B cell (primary cell): ENCODE measurements at regions not wholly inside any gene's neighbourhood (a gene's known extent, or its start where the extent isn't known, plus 50 kb on each side); places are given as distances from the start of the nearest gene placed in this dataset.

Experiments
- ATAC-seq: fragments of 200-7000 bp; cut with Tn5 transposase; one replicate; pipeline ENCODE4 v1.10.0; 2021; ENCODE audit warnings: low read depth, mild to moderate bottlenecking, moderate number of reproducible peaks, moderate library complexity
- CTCF ChIA-PET: fragments of 350-600 bp; sonication (Branson Sonifier 250); formaldehyde crosslinking; loops from one replicate; lab custom pipeline; 2021; ENCODE audit warnings: antibody characterized with exemption, inconsistent platforms; lab: Charles Lee
- POLR2A ChIA-PET: fragments of 350-600 bp; sonication (Branson Sonifier 250); formaldehyde crosslinking; loops from one replicate; lab custom pipeline; 2021; ENCODE audit warnings: antibody characterized with exemption; lab: Charles Lee
- DNase-seq: peaks from one replicate; pipeline ENCODE4 v3.0.0; 2013
- H2AFZ ChIP-seq: 2 replicates; pipeline ENCODE4 v1.6.1; 2012; ENCODE audit warnings: mild to moderate bottlenecking, low read depth, low read length; ENCODE audit not compliant: insufficient read depth, poor library complexity, severe bottlenecking
- H3K27ac ChIP-seq, 2 donors: 1 replicate in 1 of 2; 2 replicates in 1 of 2; pipeline ENCODE4 v1.5.1; 2012 to 2013; ENCODE audit warnings: low read length in 2 of 2, mild to moderate bottlenecking in 2 of 2, moderate library complexity in 1 of 2
- H3K27me3 ChIP-seq, 4 experiments: fragments of 200-600 bp in 1 of 4; sonication (generic) in 1 of 4; replicated peaks in 1 of 4; 1 replicate in 2 of 4; 2 replicates in 2 of 4; pipeline versions ENCODE4 v1.6.1 to v1.7.0; 2013 to 2016; ENCODE audit warnings: low read length in 3 of 4, mild to moderate bottlenecking in 2 of 4, mixed read lengths in 1 of 4, moderate library complexity in 1 of 4; ENCODE audit not compliant: insufficient read depth in 4 of 4, control insufficient read depth in 3 of 4; ENCODE audit errors: control extremely low read depth in 1 of 4
- H3K36me3 ChIP-seq, 2 experiments: replicated peaks in 1 of 2; 1 replicate in 1 of 2; 2 replicates in 1 of 2; pipeline versions ENCODE4 v1.6.1 to v1.7.1; 2013; ENCODE audit warnings: low read length in 1 of 2; ENCODE audit not compliant: insufficient read depth in 2 of 2, control insufficient read depth in 1 of 2; ENCODE audit errors: control extremely low read depth in 1 of 2, extremely low read depth in 1 of 2
- H3K4me1 ChIP-seq, 2 donors: fragments of 200-600 bp in 1 of 2; sonication (generic) in 1 of 2; 1 replicate in 1 of 2; 2 replicates in 1 of 2; pipeline versions ENCODE4 v1.5.1 to v1.6.1; 2013 to 2017; ENCODE audit warnings: low read length in 2 of 2; ENCODE audit not compliant: control insufficient read depth in 2 of 2, insufficient read depth in 2 of 2
- H3K4me2 ChIP-seq: replicated peaks from 2 replicates; pipeline ENCODE3; 2012; ENCODE audit warnings: mild to moderate bottlenecking, low read depth, low read length; ENCODE audit not compliant: poor library complexity, severe bottlenecking
- H3K4me3 ChIP-seq, 5 experiments: fragments of 200-600 bp in 1 of 5; sonication (generic) in 1 of 5; 1 replicate in 3 of 5; 2 replicates in 2 of 5; pipeline versions ENCODE4 v1.5.1 to v1.7.0; 2011 to 2016; ENCODE audit warnings: low read length in 4 of 5, mild to moderate bottlenecking in 4 of 5, low read depth in 2 of 5, control low read depth in 1 of 5, moderate library complexity in 1 of 5; ENCODE audit not compliant: insufficient read depth in 1 of 5; ENCODE audit errors: control extremely low read depth in 1 of 5, extremely low read depth in 1 of 5
- H3K79me2 ChIP-seq: fragments of 200-600 bp; sonication (generic); one replicate; pipeline ENCODE4 v1.6.0; 2016; ENCODE audit warnings: low read length; ENCODE audit not compliant: control insufficient read depth, insufficient read depth
- H3K9ac ChIP-seq: fragments of 200-600 bp; sonication (generic); 2 replicates; pipeline ENCODE4 v1.6.1; 2017; ENCODE audit warnings: mild to moderate bottlenecking, low read length, moderate library complexity
- H3K9me3 ChIP-seq, 3 donors: one replicate each; pipeline versions ENCODE4 v1.6.1 to v1.7.1; 2013; ENCODE audit warnings: low read length in 2 of 3; ENCODE audit not compliant: control insufficient read depth in 2 of 3, insufficient read depth in 1 of 3; ENCODE audit errors: control extremely low read depth in 1 of 3
- H4K20me1 ChIP-seq: 2 replicates; pipeline ENCODE4 v1.6.0; 2012; ENCODE audit warnings: mild to moderate bottlenecking, low read length; ENCODE audit not compliant: insufficient read depth, control insufficient read depth, poor library complexity, severe bottlenecking
- H3K27ac Mint-ChIP-seq: one replicate; pipeline ENCODE4 v1.8.0; 2021; ENCODE audit warnings: mixed read lengths
- H3K27me3 Mint-ChIP-seq: one replicate; pipeline ENCODE4 v1.8.0; 2021; ENCODE audit warnings: mixed read lengths
- H3K4me1 Mint-ChIP-seq: one replicate; pipeline ENCODE4 v1.8.0; 2021; ENCODE audit warnings: mixed read lengths
- H3K4me3 Mint-ChIP-seq: one replicate; pipeline ENCODE4 v1.8.0; 2021; ENCODE audit warnings: mixed read lengths
- H3K9me3 Mint-ChIP-seq: one replicate; pipeline ENCODE4 v1.8.0; 2022; ENCODE audit warnings: mixed read lengths; ENCODE audit not compliant: insufficient read depth
- EZH2 ChIP-seq: IDR thresholded peaks from 2 replicates; pipeline ENCODE4 v1.6.1; 2012; ENCODE audit warnings: borderline replicate concordance, low read depth, mild to moderate bottlenecking, moderate library complexity, low read length; ENCODE audit not compliant: insufficient read depth, poor library complexity, severe bottlenecking
- WGBS: methylation state at CpG from one replicate; pipeline ENCODE4 v1.1.5; 2013; ENCODE audit warnings: missing lambda C conversion rate; ENCODE audit not compliant: insufficient coverage; 5-methylcytosine and 5-hydroxymethylcytosine counted together
- intact Hi-C: fragments of 100-400 bp; cut with micrococcal nuclease; formaldehyde crosslinking; loops from one replicate; pipeline ENCODE4 v1.10.0; 2022
- TF ChIP-seq, protein P1 (sequence below): fragments of 200-600 bp; IDR thresholded peaks from one replicate; pipeline ENCODE4 v1.8.0; 2022; ENCODE audit warnings: antibody characterized with exemption, mild to moderate bottlenecking

DNA sequence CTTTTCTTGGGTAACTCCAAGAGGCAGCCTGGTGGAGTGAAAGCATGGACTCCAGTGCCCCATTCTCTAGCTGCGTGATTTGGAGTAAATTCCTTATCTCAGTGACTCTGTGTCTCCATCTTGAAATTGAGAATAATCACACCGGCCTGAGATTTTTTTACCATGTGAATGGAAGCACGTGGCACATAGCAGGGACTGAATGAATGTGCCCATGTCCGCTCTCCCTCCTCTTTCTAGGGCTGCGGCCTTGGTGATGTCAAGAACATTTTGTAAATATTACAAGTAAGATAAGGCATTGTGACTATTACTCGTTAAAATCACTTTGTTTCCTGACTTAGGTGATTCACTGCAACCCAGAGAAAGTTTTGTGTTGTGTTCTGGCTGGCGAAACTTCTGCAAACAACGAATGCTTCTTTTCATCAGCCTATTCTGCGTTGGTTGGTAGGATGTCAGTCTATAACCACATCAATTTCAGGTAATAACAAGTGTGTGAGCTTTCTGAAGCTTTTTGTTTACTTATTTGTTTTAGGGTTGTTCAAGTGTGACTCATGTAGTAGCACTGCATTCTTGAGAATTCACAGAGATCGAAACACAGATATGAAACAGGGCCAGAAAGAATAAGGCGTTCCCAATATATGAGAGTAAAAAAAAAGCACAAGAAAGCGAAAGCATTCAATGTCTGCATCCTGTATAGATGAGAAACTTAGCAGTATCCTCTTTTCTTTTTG is 135.7 kb upstream of the SLC45A1 start:
- CTCF ChIA-PET = no interaction called here
- Histone ChIP-seq H3K9ac (no peak overlapping the region), H3K4me1 (no peaks in the 10 kb centered on the region), H3K9me3 (peaks cover 1 to 9% (median 6%) of the 10 kb centered on the region in 3 donors), H3K27ac (no peak overlapping the region), H3K79me2 (no peaks in the 10 kb centered on the region), H4K20me1 (no peaks in the 10 kb centered on the region), H3K4me2 (no peak overlapping the region), H3K4me3 (no peak overlapping the region), H3K27me3 (no peaks in the 10 kb centered on the region), H2AFZ (no peak overlapping the region), H3K36me3 (no peaks in the 10 kb centered on the region)
- WGBS = 89% methylated on average over 4 of the region's 12 CpGs
- Mint-ChIP-seq H3K4me3 (no peak overlapping the region), H3K27me3 (peaks cover 7% of the 10 kb centered on the region), H3K9me3 (peaks cover 14% of the 10 kb centered on the region), H3K27ac (no peak overlapping the region), H3K4me1 (no peaks in the 10 kb centered on the region)
- intact Hi-C loops = no loop called here
- POLR2A ChIA-PET = no interaction called here
- TF ChIP-seq, protein P1, sequence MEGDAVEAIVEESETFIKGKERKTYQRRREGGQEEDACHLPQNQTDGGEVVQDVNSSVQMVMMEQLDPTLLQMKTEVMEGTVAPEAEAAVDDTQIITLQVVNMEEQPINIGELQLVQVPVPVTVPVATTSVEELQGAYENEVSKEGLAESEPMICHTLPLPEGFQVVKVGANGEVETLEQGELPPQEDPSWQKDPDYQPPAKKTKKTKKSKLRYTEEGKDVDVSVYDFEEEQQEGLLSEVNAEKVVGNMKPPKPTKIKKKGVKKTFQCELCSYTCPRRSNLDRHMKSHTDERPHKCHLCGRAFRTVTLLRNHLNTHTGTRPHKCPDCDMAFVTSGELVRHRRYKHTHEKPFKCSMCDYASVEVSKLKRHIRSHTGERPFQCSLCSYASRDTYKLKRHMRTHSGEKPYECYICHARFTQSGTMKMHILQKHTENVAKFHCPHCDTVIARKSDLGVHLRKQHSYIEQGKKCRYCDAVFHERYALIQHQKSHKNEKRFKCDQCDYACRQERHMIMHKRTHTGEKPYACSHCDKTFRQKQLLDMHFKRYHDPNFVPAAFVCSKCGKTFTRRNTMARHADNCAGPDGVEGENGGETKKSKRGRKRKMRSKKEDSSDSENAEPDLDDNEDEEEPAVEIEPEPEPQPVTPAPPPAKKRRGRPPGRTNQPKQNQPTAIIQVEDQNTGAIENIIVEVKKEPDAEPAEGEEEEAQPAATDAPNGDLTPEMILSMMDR = no peak
- no peak for TF ChIP-seq EZH2
- no peak for ATAC-seq
- no peak for DNase-seq

DNA sequence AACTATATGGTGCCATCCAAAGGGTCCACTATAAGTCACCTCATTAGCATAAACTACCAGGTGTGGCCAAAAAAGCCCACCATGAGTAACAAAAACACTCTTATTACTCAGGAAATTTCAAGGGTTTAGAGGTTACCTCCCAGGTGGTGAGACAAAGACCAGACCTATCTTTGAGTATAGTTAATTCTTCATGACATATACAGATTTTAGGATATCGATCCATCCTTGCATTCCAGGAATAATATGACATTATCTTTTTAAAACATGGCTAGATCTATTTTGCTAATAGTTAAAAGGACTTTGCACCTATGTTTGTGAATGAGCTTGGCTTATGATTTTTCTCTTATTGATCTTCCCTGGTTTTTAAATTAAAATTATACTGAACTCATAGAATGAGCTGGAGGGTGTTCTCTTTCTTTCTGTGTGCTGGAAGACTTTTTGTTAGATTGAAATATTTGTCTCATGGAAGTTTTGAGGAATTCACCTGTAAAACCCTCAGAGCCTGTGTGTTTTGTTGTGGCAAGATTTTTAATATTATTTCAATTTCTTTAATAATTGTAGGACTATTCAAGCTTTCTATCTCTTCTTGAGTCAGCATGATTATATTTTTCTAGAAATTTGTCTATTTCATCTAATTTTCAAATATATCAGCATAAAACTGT is 138.7 kb upstream of the SLC45A1 start:
- ATAC-seq (no peak), DNase-seq (no peak)
- no peaks in the 10 kb centered on the region for H3K79me2 ChIP-seq
- H3K4me3 ChIP-seq = no peak overlapping the region
- H3K36me3 ChIP-seq = no peaks in the 10 kb centered on the region
- POLR2A ChIA-PET = no interaction called here
- H3K4me1 Mint-ChIP-seq = no peaks in the 10 kb centered on the region
- peaks cover 14% of the 10 kb centered on the region for H3K9me3 Mint-ChIP-seq
- no peaks in the 10 kb centered on the region for H3K4me1 ChIP-seq
- WGBS = no CpG with 5 or more reads among the region's 1 CpG
- intact Hi-C loops = no loop called here
- TF ChIP-seq, protein P1 = no peak
- TF ChIP-seq EZH2 = no peak
- peaks cover 1 to 9% (median 6%) of the 10 kb centered on the region in 3 donors for H3K9me3 ChIP-seq
- no peak overlapping the region for H3K4me3 Mint-ChIP-seq
- CTCF ChIA-PET = no interaction called here
- H3K27me3 ChIP-seq = peaks cover 0 to 2% (median 0%) of the 10 kb centered on the region in 4 experiments
- H2AFZ ChIP-seq = no peak overlapping the region
- no peak overlapping the region for H3K27ac Mint-ChIP-seq
- H4K20me1 ChIP-seq = no peaks in the 10 kb centered on the region
- no peak overlapping the region for H3K9ac ChIP-seq
- peaks cover 2% of the 10 kb centered on the region for H3K27me3 Mint-ChIP-seq
- no peak overlapping the region for H3K27ac ChIP-seq
- no peak overlapping the region for H3K4me2 ChIP-seq
